SK-N-SH (cell line): ENCODE measurements at regions not wholly inside any gene's neighbourhood (a gene's known extent, or its start where the extent isn't known, plus 50 kb on each side); places are given as distances from the start of the nearest gene placed in this dataset.

ENCODE experiments used
- CTCF ChIA-PET: fragments of 300-600, 350-600 bp; formaldehyde crosslinking; extraction: SDS; loops from one replicate; lab custom pipeline; 2021; lab: Yijun Ruan, JAX
- POLR2A ChIA-PET: fragments of 350-600 bp; sonication (Branson Sonifier 250); formaldehyde crosslinking; extraction: SDS; loops from one replicate; lab custom pipeline; 2020; ENCODE audit warnings: antibody characterized with exemption, inconsistent platforms; lab: Yijun Ruan, JAX
- DNase-seq: peaks from one replicate; pipeline ENCODE4 v3.0.0; 2012
- H2AFZ ChIP-seq: fragments of 200-600 bp; sonication (generic); 2 replicates; pipeline ENCODE4 v1.8.1; 2016; ENCODE audit warnings: antibody characterized with exemption, mild to moderate bottlenecking, low read depth
- H3F3A ChIP-seq: fragments of 200-600 bp; sonication (generic); replicated peaks from 2 replicates; pipeline ENCODE3; 2016; ENCODE audit warnings: antibody characterized with exemption, mild to moderate bottlenecking; ENCODE audit not compliant: insufficient read depth
- H3K27ac ChIP-seq, 2 experiments: fragments of 200-500 bp in 1 of 2; fragments of 200-600 bp in 1 of 2; sonication (Bioruptor generic) in 1 of 2; sonication (generic), shearing (Covaris generic) in 1 of 2; 2 replicates each; pipeline versions ENCODE4 v1.5.1 to v1.6.1; 2014 to 2016; ENCODE audit warnings: low read depth in 2 of 2, inconsistent platforms in 1 of 2, low read length in 1 of 2, mild to moderate bottlenecking in 1 of 2, mixed read lengths in 1 of 2
- H3K27me3 ChIP-seq: fragments of 200-600 bp; sonication (generic), shearing (Covaris generic); 2 replicates; pipeline ENCODE4 v1.6.1; 2016; ENCODE audit warnings: mixed run types; ENCODE audit not compliant: insufficient read depth
- H3K36me3 ChIP-seq, 2 experiments: fragments of 200-500 bp in 1 of 2; fragments of 200-600 bp in 1 of 2; sonication (Bioruptor generic) in 1 of 2; sonication (generic) in 1 of 2; replicated peaks in 1 of 2; 2 replicates each; pipeline versions ENCODE3 to v1.5.1; 2014 to 2016; ENCODE audit warnings: low read length in 1 of 2, mild to moderate bottlenecking in 1 of 2; ENCODE audit not compliant: insufficient read depth in 2 of 2, control insufficient read depth in 1 of 2
- H3K4me1 ChIP-seq, 2 experiments: fragments of 200-500 bp in 1 of 2; fragments of 200-600 bp in 1 of 2; sonication (Bioruptor generic) in 1 of 2; sonication (generic), shearing (Covaris generic) in 1 of 2; 2 replicates each; pipeline versions ENCODE4 v1.5.1 to v1.6.1; 2014 to 2016; ENCODE audit warnings: low read depth in 1 of 2, low read length in 1 of 2, mixed run types in 1 of 2; ENCODE audit not compliant: insufficient read depth in 2 of 2, control insufficient read depth in 1 of 2
- H3K4me2 ChIP-seq: fragments of 200-600 bp; sonication (generic), shearing (Covaris generic); 2 replicates; pipeline ENCODE4 v1.6.1; 2017; ENCODE audit warnings: mixed run types
- H3K4me3 ChIP-seq, 2 experiments: fragments of 200-500 bp in 1 of 2; fragments of 200-600 bp in 1 of 2; sonication (Bioruptor generic) in 1 of 2; sonication (generic), shearing (Covaris generic) in 1 of 2; 2 replicates each; pipeline versions ENCODE4 v1.5.1 to v1.8.1; 2014 to 2016; ENCODE audit warnings: low read depth in 2 of 2, inconsistent platforms in 1 of 2, low read length in 1 of 2, mild to moderate bottlenecking in 1 of 2, mixed read lengths in 1 of 2, moderate library complexity in 1 of 2
- H3K79me2 ChIP-seq: fragments of 200-600 bp; sonication (generic); 2 replicates; pipeline ENCODE4 v1.8.1; 2017; ENCODE audit warnings: mild to moderate bottlenecking; ENCODE audit not compliant: insufficient read depth
- H3K9ac ChIP-seq: fragments of 200-600 bp; sonication (generic); 2 replicates; pipeline ENCODE4 v1.6.1; 2017; ENCODE audit warnings: mixed run types
- H3K9me2 ChIP-seq: fragments of 200-600 bp; sonication (generic); 2 replicates; pipeline ENCODE4 v1.6.1; 2017; ENCODE audit warnings: mixed run types
- H3K9me3 ChIP-seq: fragments of 200-600 bp; sonication (generic); 2 replicates; pipeline ENCODE4 v1.6.1; 2017; ENCODE audit warnings: mixed run types, mild to moderate bottlenecking, moderate library complexity
- H4K20me1 ChIP-seq: fragments of 200-600 bp; sonication (generic); 2 replicates; pipeline ENCODE4 v1.6.1; 2017; ENCODE audit warnings: mild to moderate bottlenecking, mixed run types; ENCODE audit not compliant: insufficient read depth
- EP300 ChIP-seq, 2 experiments: IDR thresholded peaks; 2 replicates each; pipeline versions ENCODE4 v1.4.0 to v1.6.1; 2012; ENCODE audit warnings: borderline replicate concordance in 1 of 2, low read depth in 1 of 2, low read length in 1 of 2
- EZH2phosphoT487 ChIP-seq: fragments of 200-600 bp; sonication (generic); IDR thresholded peaks from 2 replicates; pipeline ENCODE4 v1.6.1; 2017; ENCODE audit warnings: low read depth, mixed run types, mild to moderate bottlenecking, antibody characterized with exemption, moderate library complexity, borderline replicate concordance
- FOSL2 ChIP-seq: IDR thresholded peaks from 2 replicates; pipeline ENCODE4 v1.4.0; 2012; ENCODE audit warnings: low read depth, mild to moderate bottlenecking, moderate library complexity, borderline replicate concordance
- FOXJ3 ChIP-seq: sonication (generic); formaldehyde crosslinking; IDR thresholded peaks from 2 replicates; pipeline ENCODE4 v1.5.1; 2020; ENCODE audit warnings: mild to moderate bottlenecking, missing genetic modification reagents
- FOXM1 ChIP-seq: IDR thresholded peaks from 2 replicates; pipeline ENCODE4 v1.4.0; 2012; ENCODE audit warnings: low read depth, mild to moderate bottlenecking
- GABPA ChIP-seq: IDR thresholded peaks from 2 replicates; pipeline ENCODE4 v1.4.0; 2012; ENCODE audit warnings: low read depth, mild to moderate bottlenecking
- GATA2 ChIP-seq: sonication (generic); formaldehyde crosslinking; IDR thresholded peaks from 2 replicates; pipeline ENCODE4 v1.5.0; 2020; ENCODE audit warnings: mild to moderate bottlenecking, missing genetic modification reagents
- IRF3 ChIP-seq: fragments of 150-350 bp; IDR thresholded peaks from 2 replicates; pipeline ENCODE4 v1.6.1; 2016; ENCODE audit warnings: mild to moderate bottlenecking, low read depth, low read length
- JUND ChIP-seq: IDR thresholded peaks from 2 replicates; pipeline ENCODE4 v1.4.0; 2012
- MEF2A ChIP-seq: IDR thresholded peaks from 2 replicates; pipeline ENCODE4 v1.4.0; 2012; ENCODE audit warnings: low read depth, borderline replicate concordance
- MXI1 ChIP-seq: IDR thresholded peaks from 2 replicates; pipeline ENCODE4 v1.6.1; 2012; ENCODE audit warnings: mild to moderate bottlenecking, low read depth, low read length, improper control_type of control experiment
- RFX5 ChIP-seq: IDR thresholded peaks from 2 replicates; pipeline ENCODE4 v1.6.1; 2012; ENCODE audit warnings: mild to moderate bottlenecking, improper control_type of control experiment, low read length
- SIN3A ChIP-seq: IDR thresholded peaks from 2 replicates; pipeline ENCODE4 v1.6.1; 2012; ENCODE audit warnings: low read depth, mild to moderate bottlenecking, low read length, moderate library complexity, borderline replicate concordance
- USF1 ChIP-seq: IDR thresholded peaks from 2 replicates; pipeline ENCODE4 v1.4.0; 2012; ENCODE audit warnings: low read depth, borderline replicate concordance
- WGBS: methylation state at CpG from one replicate; pipeline ENCODE4 v1.1.6; 2017; ENCODE audit warnings: low lambda C conversion rate; 5-methylcytosine and 5-hydroxymethylcytosine counted together
- TF ChIP-seq, protein P1 (sequence below): IDR thresholded peaks from 2 replicates; pipeline ENCODE4 v1.4.0; 2012; ENCODE audit warnings: low read depth, borderline replicate concordance
- TF ChIP-seq, protein P2 (sequence below): IDR thresholded peaks from 2 replicates; pipeline ENCODE4; 2012

DNA sequence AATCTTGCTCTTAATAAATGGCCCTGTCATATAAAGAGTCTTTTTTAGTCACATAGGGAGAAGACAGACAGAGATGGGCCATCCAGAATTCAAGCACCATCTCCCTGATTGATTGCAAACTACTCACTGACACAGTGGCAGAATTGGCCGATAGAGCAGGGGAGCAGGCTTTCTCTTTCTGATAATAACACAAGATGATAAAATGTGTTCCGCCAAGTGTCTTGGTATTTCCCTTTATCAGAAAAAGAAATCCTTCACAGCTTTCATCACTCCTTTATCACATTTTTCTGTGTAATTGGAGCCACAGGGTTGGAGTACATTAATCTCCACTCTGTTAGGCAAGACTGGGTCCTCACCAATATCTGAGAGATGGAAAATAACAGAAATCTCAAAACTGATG is 406.0 kb downstream of the TMEM135 start:
- no peaks in the 10 kb centered on the region for H3K27me3 ChIP-seq
- H4K20me1 ChIP-seq = no peaks in the 10 kb centered on the region
- no peaks in the 10 kb centered on the region for H3F3A ChIP-seq
- no peaks in the 10 kb centered on the region for H3K36me3 ChIP-seq
- WGBS = 44% methylated on average over 2 of the region's 2 CpGs
- H3K4me1 ChIP-seq = peaks cover 0 to 3% of the 10 kb centered on the region in 2 experiments; a peak in 1 of 4 replicates
- TF ChIP-seq FOSL2 (no peak), RFX5 (no peak), FOXM1 (no peak), FOXJ3 (CRISPR knock-in tag) (no peak), IRF3 (no peak), JUND (no peak), GATA2 (no peak), SIN3A (no peak), USF1 (no peak), MEF2A (no peak), GABPA (no peak), MXI1 (no peak), EZH2phosphoT487 (no peak), EP300 (IDR thresholded peaks at IDR 0.05; ENCODE audit: borderline replicate concordance in 1 of 2, low read depth in 1 of 2, low read length in 1 of 2) (no peak)
- TF ChIP-seq, protein P1, sequence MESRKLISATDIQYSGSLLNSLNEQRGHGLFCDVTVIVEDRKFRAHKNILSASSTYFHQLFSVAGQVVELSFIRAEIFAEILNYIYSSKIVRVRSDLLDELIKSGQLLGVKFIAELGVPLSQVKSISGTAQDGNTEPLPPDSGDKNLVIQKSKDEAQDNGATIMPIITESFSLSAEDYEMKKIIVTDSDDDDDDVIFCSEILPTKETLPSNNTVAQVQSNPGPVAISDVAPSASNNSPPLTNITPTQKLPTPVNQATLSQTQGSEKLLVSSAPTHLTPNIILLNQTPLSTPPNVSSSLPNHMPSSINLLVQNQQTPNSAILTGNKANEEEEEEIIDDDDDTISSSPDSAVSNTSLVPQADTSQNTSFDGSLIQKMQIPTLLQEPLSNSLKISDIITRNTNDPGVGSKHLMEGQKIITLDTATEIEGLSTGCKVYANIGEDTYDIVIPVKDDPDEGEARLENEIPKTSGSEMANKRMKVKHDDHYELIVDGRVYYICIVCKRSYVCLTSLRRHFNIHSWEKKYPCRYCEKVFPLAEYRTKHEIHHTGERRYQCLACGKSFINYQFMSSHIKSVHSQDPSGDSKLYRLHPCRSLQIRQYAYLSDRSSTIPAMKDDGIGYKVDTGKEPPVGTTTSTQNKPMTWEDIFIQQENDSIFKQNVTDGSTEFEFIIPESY = no peak
- TF ChIP-seq, protein P2, sequence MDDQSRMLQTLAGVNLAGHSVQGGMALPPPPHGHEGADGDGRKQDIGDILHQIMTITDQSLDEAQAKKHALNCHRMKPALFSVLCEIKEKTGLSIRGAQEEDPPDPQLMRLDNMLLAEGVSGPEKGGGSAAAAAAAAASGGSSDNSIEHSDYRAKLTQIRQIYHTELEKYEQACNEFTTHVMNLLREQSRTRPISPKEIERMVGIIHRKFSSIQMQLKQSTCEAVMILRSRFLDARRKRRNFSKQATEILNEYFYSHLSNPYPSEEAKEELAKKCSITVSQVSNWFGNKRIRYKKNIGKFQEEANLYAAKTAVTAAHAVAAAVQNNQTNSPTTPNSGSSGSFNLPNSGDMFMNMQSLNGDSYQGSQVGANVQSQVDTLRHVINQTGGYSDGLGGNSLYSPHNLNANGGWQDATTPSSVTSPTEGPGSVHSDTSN = no peak
- TF ChIP-seq, all 33 proteins: peak for 0
- Histone ChIP-seq H3K9me2 (no peaks in the 10 kb centered on the region), H3K79me2 (no peaks in the 10 kb centered on the region), H2AFZ (no peak overlapping the region), H3K9ac (no peak overlapping the region), H3K4me2 (no peak overlapping the region), H3K27ac (no peak overlapping the region), H3K9me3 (no peaks in the 10 kb centered on the region), H3K4me3 (no peak overlapping the region)
- POLR2A ChIA-PET = no interaction called here
- CTCF ChIA-PET = interaction anchor here (2.4 kb wide), 1 partner anchor 22 kb away, joined by 9 read pairs; no protein-coding TSS in a partner anchor
- no peak for DNase-seq
